SJCRH30 (cell line): ENCODE measurements at regions not wholly inside any gene's neighbourhood (a gene's known extent, or its start where the extent isn't known, plus 50 kb on each side); places are given as distances from the start of the nearest gene placed in this dataset.
"Not testable (repeated sequence)": the region's sequence is repeated elsewhere in the genome, so short reads cannot be mapped to it uniquely, and the experiment has no call there.

ENCODE experiments used
- DNase-seq, 2 experiments: peaks; one replicate each; pipeline ENCODE4 v3.0.0-alpha.2; 2015 to 2020
- H3K27ac ChIP-seq: fragments of 250-450 bp; sonication (Bioruptor Pico); 2 replicates; pipeline ENCODE4 v1.5.1; 2020; ENCODE audit warnings: mild to moderate bottlenecking, moderate library complexity
- H3K27me3 ChIP-seq: fragments of 250-450 bp; sonication (Bioruptor Pico); 2 replicates; pipeline ENCODE4 v1.5.1; 2020; ENCODE audit warnings: mild to moderate bottlenecking, moderate library complexity
- H3K36me3 ChIP-seq: fragments of 250-450 bp; sonication (Bioruptor Pico); 2 replicates; pipeline ENCODE4 v1.5.1; 2020; ENCODE audit warnings: mild to moderate bottlenecking, moderate library complexity
- H3K4me1 ChIP-seq: fragments of 250-450 bp; sonication (Bioruptor Pico); 2 replicates; pipeline ENCODE4 v1.5.1; 2020; ENCODE audit warnings: mild to moderate bottlenecking, moderate library complexity
- H3K4me3 ChIP-seq: fragments of 250-450 bp; sonication (Bioruptor Pico); 2 replicates; pipeline ENCODE4 v1.5.1; 2020; ENCODE audit warnings: mild to moderate bottlenecking, moderate library complexity
- H3K9me3 ChIP-seq: fragments of 250-450 bp; sonication (Bioruptor Pico); replicated peaks from 2 replicates; pipeline ENCODE4 v1.5.1; 2020; ENCODE audit warnings: mild to moderate bottlenecking, moderate library complexity

DNA sequence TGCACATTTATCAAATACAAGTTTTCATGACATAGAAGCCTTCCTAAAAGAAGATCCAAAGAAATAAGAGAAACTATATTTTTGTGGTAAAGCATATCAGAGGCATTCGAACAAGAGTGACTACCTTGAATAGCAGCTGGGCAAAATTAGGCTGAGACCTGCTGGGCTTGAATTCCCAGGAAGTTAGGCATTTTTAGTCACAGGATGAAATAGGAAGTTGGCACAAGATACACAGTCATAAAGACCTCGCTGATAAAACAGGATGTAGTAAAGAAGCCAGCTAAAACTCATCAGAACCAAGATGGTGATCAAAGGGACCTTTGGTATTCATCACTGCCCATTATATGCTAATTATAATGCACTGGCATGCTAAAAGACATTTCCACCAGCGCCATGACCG lies 1302.3 kb upstream of the NRXN1 start:
- H3K4me3 ChIP-seq = no peak overlapping the region
- no peaks in the 10 kb centered on the region for H3K36me3 ChIP-seq
- no peak overlapping the region for H3K27ac ChIP-seq
- H3K9me3 ChIP-seq = no peaks in the 10 kb centered on the region
- no peak for DNase-seq
- no peaks in the 10 kb centered on the region for H3K27me3 ChIP-seq
- no peaks in the 10 kb centered on the region for H3K4me1 ChIP-seq

DNA sequence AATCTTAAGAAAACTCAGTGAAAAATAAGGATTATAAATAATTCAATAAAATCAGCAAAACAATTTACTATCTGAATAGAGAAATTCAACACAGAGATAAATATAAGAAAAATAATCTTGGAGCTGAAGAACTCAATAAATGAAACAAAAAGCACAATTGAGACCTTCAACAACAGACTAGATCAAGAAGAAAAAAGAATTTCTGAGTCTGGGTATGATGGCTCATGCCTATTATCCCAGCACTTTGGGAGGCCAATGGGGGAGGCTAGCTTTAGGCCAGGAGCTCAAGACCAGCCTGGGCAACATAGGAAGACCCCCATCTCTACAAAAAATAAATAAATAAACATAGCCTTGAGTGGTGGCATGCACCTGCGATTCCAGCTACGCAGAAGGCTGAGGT lies 1295.7 kb upstream of the NRXN1 start:
- no peaks in the 10 kb centered on the region for H3K4me1 ChIP-seq
- no peak for DNase-seq
- H3K27ac ChIP-seq = no peak overlapping the region
- no peaks in the 10 kb centered on the region for H3K9me3 ChIP-seq
- H3K27me3 ChIP-seq = no peaks in the 10 kb centered on the region
- no peaks in the 10 kb centered on the region for H3K36me3 ChIP-seq
- H3K4me3 ChIP-seq = no peak overlapping the region

DNA sequence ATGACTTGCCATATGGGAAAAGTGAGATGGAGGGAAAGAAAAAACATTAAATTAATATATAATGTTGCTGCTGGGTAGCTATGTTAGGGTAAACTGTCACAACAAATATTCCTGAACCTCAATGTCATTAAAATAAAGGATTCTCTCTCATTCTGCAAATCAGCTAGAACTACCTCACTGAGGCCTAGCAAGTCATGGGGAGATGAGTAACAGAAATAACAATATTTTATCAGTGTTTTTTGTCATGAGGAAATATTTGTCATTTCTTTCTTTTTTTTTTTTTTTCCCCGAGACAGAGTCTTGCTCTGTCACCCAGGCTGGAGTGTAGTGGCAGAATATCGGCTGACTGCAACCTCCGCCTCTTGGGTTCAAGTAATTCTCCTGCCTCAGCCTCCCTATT lies 1282.3 kb upstream of the NRXN1 start:
- H3K4me1 ChIP-seq = no peaks in the 10 kb centered on the region
- no peak overlapping the region for H3K4me3 ChIP-seq
- no peak overlapping the region for H3K27ac ChIP-seq
- no peaks in the 10 kb centered on the region for H3K27me3 ChIP-seq
- DNase-seq = no peak
- no peaks in the 10 kb centered on the region for H3K36me3 ChIP-seq
- no peaks in the 10 kb centered on the region; the same call in 1 of the 2 replicates for H3K9me3 ChIP-seq

DNA sequence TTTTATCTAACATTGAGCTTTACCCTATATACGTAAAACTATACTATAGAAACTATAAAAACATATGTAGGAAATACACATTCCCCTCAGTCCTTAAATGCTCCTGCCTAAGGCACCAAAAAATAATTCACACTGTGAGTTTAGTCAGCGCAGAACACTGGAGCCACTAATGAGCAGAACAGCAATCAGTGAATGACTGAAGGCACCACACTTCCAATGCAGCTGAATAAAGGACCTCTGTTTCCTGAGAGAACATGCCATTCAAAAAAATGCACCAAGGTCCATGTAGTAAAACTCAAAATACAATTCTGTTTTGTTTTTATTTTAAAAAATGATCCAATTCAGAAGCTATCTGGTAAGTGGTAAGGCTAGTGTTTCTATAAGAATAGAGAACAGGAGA lies 1280.6 kb upstream of the NRXN1 start:
- H3K27ac ChIP-seq = no peak overlapping the region
- no peaks in the 10 kb centered on the region for H3K4me1 ChIP-seq
- H3K9me3 ChIP-seq = no peaks in the 10 kb centered on the region; the same call in 1 of the 2 replicates
- no peaks in the 10 kb centered on the region for H3K27me3 ChIP-seq
- no peak for DNase-seq
- H3K36me3 ChIP-seq = no peaks in the 10 kb centered on the region
- no peak overlapping the region for H3K4me3 ChIP-seq

DNA sequence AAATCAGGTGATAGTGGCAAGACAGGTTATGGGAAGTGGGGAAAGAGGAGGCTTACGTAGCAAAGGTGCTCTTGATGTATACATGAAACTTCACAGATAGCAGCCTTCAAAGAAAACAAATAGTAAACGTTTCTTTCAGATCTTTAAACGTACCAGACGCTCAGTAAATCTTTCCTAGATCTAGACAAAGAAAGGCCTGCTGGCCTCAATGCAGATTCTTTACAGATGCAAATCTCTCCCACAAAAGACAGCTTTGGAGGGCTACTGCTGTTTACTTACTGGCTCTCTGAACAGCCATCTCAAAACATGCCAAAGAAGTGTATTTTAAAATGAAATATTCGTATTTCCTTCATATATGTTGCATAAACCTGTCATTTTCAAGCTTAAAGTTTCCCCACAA lies 1279.9 kb upstream of the NRXN1 start:
- no peak for DNase-seq

GRCh38 chr2:52308156-52308555 lies 1276.2 kb upstream of the NRXN1 start:
- Histone ChIP-seq H3K27me3 (no peaks in the 10 kb centered on the region), H3K36me3 (no peaks in the 10 kb centered on the region), H3K27ac (no peak overlapping the region), H3K4me1 (no peaks in the 10 kb centered on the region), H3K9me3 (no peaks in the 10 kb centered on the region; the same call in 1 of the 2 replicates), H3K4me3 (no peak overlapping the region)
- no peak for DNase-seq

More for the DNA sequence above, 1279.9 kb upstream of the NRXN1 start:
- Histone ChIP-seq H3K9me3 (no peaks in the 10 kb centered on the region; the same call in 1 of the 2 replicates), H3K4me1 (no peaks in the 10 kb centered on the region), H3K27ac (no peak overlapping the region), H3K36me3 (no peaks in the 10 kb centered on the region), H3K27me3 (no peaks in the 10 kb centered on the region), H3K4me3 (no peak overlapping the region)

DNA sequence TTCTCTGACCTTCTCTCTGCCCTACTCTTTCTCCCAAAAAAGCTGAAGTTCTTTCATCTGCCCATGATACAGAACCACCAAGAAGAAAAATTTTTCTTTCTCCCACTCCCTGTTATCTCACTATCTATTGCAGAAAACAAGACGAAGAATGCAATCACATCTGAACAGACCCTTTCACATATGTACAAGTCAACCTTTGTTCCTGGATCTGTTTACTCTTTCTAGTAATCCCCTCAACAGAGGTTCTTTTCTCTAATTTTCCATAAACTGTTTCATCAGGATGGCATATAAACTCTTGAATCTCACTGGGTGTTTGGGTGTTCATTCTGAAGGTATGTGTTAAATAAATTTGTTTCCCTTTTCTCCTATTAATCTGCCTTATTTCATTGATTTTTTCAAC lies 1262.7 kb upstream of the NRXN1 start:
- H3K4me3 ChIP-seq = no peak overlapping the region
- no peaks in the 10 kb centered on the region for H3K27me3 ChIP-seq
- no peaks in the 10 kb centered on the region for H3K9me3 ChIP-seq
- no peaks in the 10 kb centered on the region for H3K36me3 ChIP-seq
- no peak overlapping the region for H3K27ac ChIP-seq
- peak in 1 of 2 experiments; percentile 20 for DNase-seq
- no peaks in the 10 kb centered on the region for H3K4me1 ChIP-seq

DNA sequence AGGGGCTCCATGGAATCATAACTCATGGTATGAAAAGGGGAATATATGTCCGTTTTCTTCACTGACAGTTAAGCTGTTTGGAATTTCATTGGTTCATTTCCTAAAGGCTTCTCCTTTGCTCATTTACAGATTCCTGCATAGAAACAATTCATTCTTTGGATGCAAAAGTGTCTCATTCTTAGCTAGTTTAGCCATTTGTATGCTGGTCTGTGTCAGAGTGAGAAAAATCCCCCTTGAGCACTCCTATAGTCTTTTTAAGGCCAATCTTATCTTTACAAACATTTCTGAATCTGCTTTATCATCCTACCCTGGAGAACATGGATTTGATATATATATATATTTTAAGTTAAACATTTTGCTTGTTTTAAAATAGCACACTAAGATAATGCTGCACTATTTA lies 1260.9 kb upstream of the NRXN1 start:
- no peaks in the 10 kb centered on the region for H3K27me3 ChIP-seq
- no peaks in the 10 kb centered on the region for H3K9me3 ChIP-seq
- DNase-seq = no peak
- H3K4me3 ChIP-seq = no peak overlapping the region
- H3K27ac ChIP-seq = no peak overlapping the region
- no peaks in the 10 kb centered on the region for H3K4me1 ChIP-seq
- H3K36me3 ChIP-seq = no peaks in the 10 kb centered on the region

DNA sequence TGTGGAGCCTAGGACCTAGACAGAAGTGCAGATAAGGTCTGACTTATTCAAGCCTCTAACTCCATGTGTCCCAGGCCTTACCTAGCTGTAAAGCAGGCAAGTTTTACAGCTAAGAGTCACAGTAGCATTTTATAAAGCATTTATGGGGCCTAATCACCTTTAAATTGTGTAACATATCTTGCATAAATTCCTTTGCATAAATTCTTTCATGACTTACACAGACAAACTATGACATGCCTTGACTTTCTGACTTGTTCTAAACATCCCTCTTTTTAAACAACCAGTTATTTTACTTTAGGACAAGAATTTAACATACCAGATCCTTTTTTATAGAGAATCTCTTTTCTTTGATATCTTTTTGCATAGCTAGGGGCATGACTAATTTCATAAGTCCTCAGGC lies 1257.8 kb upstream of the NRXN1 start:
- Histone ChIP-seq H3K4me3 (no peak overlapping the region), H3K9me3 (no peaks in the 10 kb centered on the region), H3K27ac (no peak overlapping the region), H3K36me3 (no peaks in the 10 kb centered on the region), H3K4me1 (no peaks in the 10 kb centered on the region), H3K27me3 (no peaks in the 10 kb centered on the region)
- no peak for DNase-seq

- H3K4me3 ChIP-seq = no peak overlapping the region
- H3K9me3 ChIP-seq = no peaks in the 10 kb centered on the region
- DNase-seq = no peak
- no peaks in the 10 kb centered on the region for H3K36me3 ChIP-seq
- no peaks in the 10 kb centered on the region for H3K4me1 ChIP-seq
- H3K27ac ChIP-seq = no peak overlapping the region
- no peaks in the 10 kb centered on the region for H3K27me3 ChIP-seq
Measured at GRCh38 chr2:52288596-52288995, 1256.7 kb upstream of the NRXN1 start.

DNA sequence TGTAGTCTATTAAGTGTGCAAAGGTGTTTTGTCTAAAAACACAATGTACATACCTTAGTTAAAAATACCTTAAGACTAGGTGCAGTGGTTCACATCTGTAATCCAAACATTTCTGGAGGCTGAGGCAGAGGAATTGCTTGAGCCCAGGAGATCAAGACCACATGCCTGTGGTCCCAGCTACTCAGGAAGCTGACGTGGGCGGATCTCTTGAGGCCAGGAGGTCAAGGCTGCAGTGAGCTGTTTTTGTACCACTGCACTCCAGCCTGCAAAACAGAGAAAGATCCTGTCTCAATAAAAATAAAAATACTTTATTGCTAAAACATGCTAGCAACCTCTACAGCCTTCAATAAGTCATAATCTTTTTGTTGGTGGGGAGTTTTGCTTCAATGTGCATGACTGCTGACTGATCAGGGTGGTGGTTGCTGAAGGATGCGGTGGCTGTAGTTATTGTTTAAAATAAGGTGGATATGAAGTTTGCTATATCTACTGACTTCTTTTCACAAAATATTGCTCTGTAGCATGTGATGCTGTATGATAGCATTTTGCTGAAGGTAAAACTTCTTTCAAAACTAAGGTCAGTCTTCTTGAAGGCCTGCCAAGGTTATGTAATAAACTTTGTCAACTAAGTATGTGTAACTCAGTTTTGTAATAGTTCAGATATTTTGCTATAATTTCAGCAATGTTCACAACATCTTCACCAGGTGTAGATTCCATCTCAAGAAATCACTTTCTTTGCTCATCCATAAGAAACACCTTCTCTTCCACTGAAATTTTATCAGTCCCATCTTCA lies 1238.0 kb upstream of the NRXN1 start:
- Histone ChIP-seq H3K4me3 (no peak overlapping the region), H3K4me1 (no peaks in the 10 kb centered on the region), H3K27me3 (no peaks in the 10 kb centered on the region), H3K27ac (no peak overlapping the region), H3K36me3 (no peaks in the 10 kb centered on the region), H3K9me3 (no peaks in the 10 kb centered on the region)
- peak in 1 of 2 experiments; percentile 11 for DNase-seq

GRCh38 chr2:52264911-52265310 lies 1233.0 kb upstream of the NRXN1 start:
- no peak for DNase-seq
- Histone ChIP-seq H3K27ac (no peak overlapping the region), H3K27me3 (no peaks in the 10 kb centered on the region), H3K9me3 (no peaks in the 10 kb centered on the region), H3K4me3 (no peak overlapping the region), H3K4me1 (no peaks in the 10 kb centered on the region), H3K36me3 (no peaks in the 10 kb centered on the region)

- no peak for DNase-seq
- no peaks in the 10 kb centered on the region for H3K27me3 ChIP-seq
Measured at GRCh38 chr2:52264488-52264887, 1232.6 kb upstream of the NRXN1 start.

DNA sequence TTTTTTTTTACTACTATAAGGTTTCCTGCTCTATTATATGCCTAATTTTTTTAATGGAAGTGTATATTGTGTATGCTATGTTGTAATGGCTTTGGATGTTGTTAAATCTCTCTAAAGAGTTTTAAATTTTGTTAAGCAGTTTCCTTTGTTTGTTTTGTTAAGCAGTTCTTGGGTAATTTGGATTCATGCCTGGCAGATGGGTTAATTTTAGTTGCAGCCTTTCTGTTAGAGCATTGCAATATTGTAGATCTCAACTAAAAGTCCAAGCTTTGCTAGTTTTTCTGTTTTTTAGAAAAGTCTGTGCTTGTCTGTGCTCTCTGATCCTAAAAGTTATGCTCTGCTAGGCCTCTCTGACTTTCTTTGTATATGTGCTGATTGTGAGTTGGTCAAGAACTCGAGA lies 1229.0 kb upstream of the NRXN1 start:
- no peaks in the 10 kb centered on the region for H3K9me3 ChIP-seq
- no peaks in the 10 kb centered on the region for H3K4me1 ChIP-seq
- DNase-seq = no peak
- H3K27me3 ChIP-seq = no peaks in the 10 kb centered on the region
- H3K36me3 ChIP-seq = no peaks in the 10 kb centered on the region
- H3K4me3 ChIP-seq = no peak overlapping the region
- no peak overlapping the region for H3K27ac ChIP-seq

More at GRCh38 chr2:52264488-52264887, 1232.6 kb upstream of the NRXN1 start:
- H3K4me1 ChIP-seq = no peaks in the 10 kb centered on the region
- no peak overlapping the region for H3K4me3 ChIP-seq
- H3K9me3 ChIP-seq = no peaks in the 10 kb centered on the region
- no peaks in the 10 kb centered on the region for H3K36me3 ChIP-seq
- H3K27ac ChIP-seq = no peak overlapping the region

- H3K4me3 ChIP-seq, H3K4me1 ChIP-seq, H3K27ac ChIP-seq, DNase-seq, H3K36me3 ChIP-seq, H3K27me3 ChIP-seq, H3K9me3 ChIP-seq: not testable (repeated sequence)
Measured at GRCh38 chr2:52258967-52259366, 1227.0 kb upstream of the NRXN1 start.

- H3K4me1 ChIP-seq = no peaks in the 10 kb centered on the region
- H3K4me3 ChIP-seq = no peak overlapping the region
- H3K27me3 ChIP-seq = no peaks in the 10 kb centered on the region
- no peaks in the 10 kb centered on the region for H3K9me3 ChIP-seq
- no peak for DNase-seq
- no peaks in the 10 kb centered on the region for H3K36me3 ChIP-seq
- no peak overlapping the region for H3K27ac ChIP-seq
Measured at GRCh38 chr2:52258038-52258437, 1226.1 kb upstream of the NRXN1 start.
